ENCODE measurements at regions not wholly inside any gene's neighbourhood (a gene's known extent, or its start where the extent isn't known, plus 50 kb on each side); places are given as distances from the start of the nearest gene placed in this dataset.

DNA sequence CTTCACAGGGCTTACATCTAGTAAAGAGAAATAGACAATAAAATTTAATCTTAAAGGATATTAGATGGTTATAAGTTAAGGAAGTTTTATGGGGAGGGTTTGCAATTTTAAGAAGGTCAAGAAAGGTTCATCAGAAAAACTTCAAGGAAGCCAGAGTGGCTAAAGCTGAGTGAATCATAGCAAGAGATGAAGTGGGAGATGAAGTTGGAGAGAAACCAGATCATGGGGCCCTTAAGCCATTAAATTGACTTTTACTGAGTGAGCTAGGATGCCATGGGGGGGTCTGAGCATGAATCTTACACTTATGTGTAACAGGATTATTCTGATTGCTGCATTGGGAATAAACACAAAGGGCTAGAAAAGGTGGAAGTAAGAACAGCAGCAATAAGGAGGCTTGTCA is 189.2 kb downstream of the LRIG3 start:
- Histone ChIP-seq H4K20me1 (ENCODE audit: low read length) (no peaks in the 10 kb centered on the region), H3K4me3 (ENCODE audit: low read length) (no peak overlapping the region), H3K4me2 (ENCODE audit: low read length) (no peak overlapping the region), H3F3A (ENCODE audit: low read length, unreplicated experiment) (no peaks in the 10 kb centered on the region), H3K79me2 (ENCODE audit: low read length) (no peaks in the 10 kb centered on the region), H3K27me3 (ENCODE audit: low read length) (no peaks in the 10 kb centered on the region), H3K9ac (ENCODE audit: low read length) (no peak overlapping the region), H3K27ac (ENCODE audit: low read length) (no peak overlapping the region), H2AFZ (ENCODE audit: low read length) (no peak overlapping the region), H3K9me2 (replicated peaks; ENCODE audit: low read length) (no peaks in the 10 kb centered on the region), H3K9me3 (ENCODE audit: low read length) (no peaks in the 10 kb centered on the region), H3K36me3 (ENCODE audit: low read depth, low read length) (no peaks in the 10 kb centered on the region), H3K4me1 (ENCODE audit: insufficient read depth, low read length) (no peaks in the 10 kb centered on the region)
- POLR2A ChIA-PET (ENCODE audit: unreplicated experiment) = no interaction called here
- TF ChIP-seq EZH2phosphoT487 (IDR thresholded peaks at IDR 0.05; ENCODE audit: borderline replicate concordance, low read length) (no peak), CTCF (conservative IDR thresholded peaks at IDR 0.05; ENCODE audit: low read depth, low read length) (no peak), EZH2 (IDR thresholded peaks at IDR 0.05; ENCODE audit: low read length, unreplicated experiment) (no peak)
- CTCF ChIA-PET = no interaction called here
- intact Hi-C loops (cut with micrococcal nuclease) = no loop called here
- no TSS peak for BruUV-seq (replicated peaks)
- no peak for ATAC-seq
- no peak for DNase-seq

DNA sequence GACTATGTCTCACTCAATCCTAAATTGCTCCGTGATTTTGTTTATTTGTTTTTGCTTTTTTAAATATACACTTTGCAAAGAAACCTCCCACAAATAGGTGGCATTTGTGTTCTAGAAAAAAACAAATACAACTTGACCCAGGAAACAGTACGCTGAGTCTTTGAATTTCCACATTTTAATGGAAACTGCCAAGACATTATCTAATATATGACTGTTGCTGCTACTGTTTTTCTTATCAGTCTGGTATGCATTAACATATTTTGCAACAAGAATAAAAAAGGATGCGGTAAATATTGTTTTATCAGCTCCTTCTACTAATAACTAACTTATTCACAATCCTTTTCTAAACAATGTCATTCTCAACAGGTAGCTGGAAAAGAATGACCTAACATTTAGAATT is 187.4 kb downstream of the LRIG3 start:
- H3K4me3 ChIP-seq (ENCODE audit: low read length) = no peak overlapping the region
- no peak overlapping the region for H2AFZ ChIP-seq (ENCODE audit: low read length)
- H4K20me1 ChIP-seq (ENCODE audit: low read length) = no peaks in the 10 kb centered on the region
- no TSS peak for BruUV-seq (replicated peaks)
- intact Hi-C loops (cut with micrococcal nuclease) = no loop called here
- ATAC-seq = no peak
- ChIA-PET POLR2A (ENCODE audit: unreplicated experiment) (no interaction called here), CTCF (no interaction called here)
- no peak for TF ChIP-seq EZH2phosphoT487 (IDR thresholded peaks at IDR 0.05; ENCODE audit: borderline replicate concordance, low read length)
- H3K27ac ChIP-seq (ENCODE audit: low read length) = no peak overlapping the region
- no peaks in the 10 kb centered on the region for H3K79me2 ChIP-seq (ENCODE audit: low read length)
- no peaks in the 10 kb centered on the region for H3K9me2 ChIP-seq (replicated peaks; ENCODE audit: low read length)
- H3K4me1 ChIP-seq (ENCODE audit: insufficient read depth, low read length) = no peaks in the 10 kb centered on the region
- H3K9me3 ChIP-seq (ENCODE audit: low read length) = no peaks in the 10 kb centered on the region
- H3K36me3 ChIP-seq (ENCODE audit: low read depth, low read length) = no peaks in the 10 kb centered on the region
- H3K9ac ChIP-seq (ENCODE audit: low read length) = no peak overlapping the region
- no peaks in the 10 kb centered on the region for H3F3A ChIP-seq (ENCODE audit: low read length, unreplicated experiment)
- no peaks in the 10 kb centered on the region for H3K27me3 ChIP-seq (ENCODE audit: low read length)
- DNase-seq = no peak
- H3K4me2 ChIP-seq (ENCODE audit: low read length) = no peak overlapping the region

DNA sequence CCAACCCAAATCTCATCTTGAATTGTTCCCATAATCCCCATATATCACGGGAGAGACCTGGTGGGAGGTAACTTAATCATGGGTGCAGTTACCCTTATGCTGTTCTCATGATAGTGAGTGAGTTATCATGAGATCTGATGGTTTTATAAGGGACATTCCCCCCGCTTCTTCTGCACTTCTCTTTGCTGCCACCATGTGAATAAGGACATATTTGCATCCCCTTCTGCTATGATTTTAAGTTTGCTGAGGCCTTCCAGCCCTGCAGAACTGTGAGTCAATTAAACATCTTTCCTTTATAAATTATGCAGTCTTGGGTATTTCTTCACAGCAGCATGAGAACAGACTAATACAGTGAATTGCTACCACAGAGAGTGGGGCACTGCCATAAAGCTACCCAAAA is 179.1 kb downstream of the LRIG3 start:
- Histone ChIP-seq H3K9me2 (replicated peaks; ENCODE audit: low read length) (no peaks in the 10 kb centered on the region), H3K4me1 (ENCODE audit: insufficient read depth, low read length) (peaks cover 13% of the 10 kb centered on the region), H3K4me2 (ENCODE audit: low read length) (no peak overlapping the region), H3K4me3 (ENCODE audit: low read length) (no peak overlapping the region), H3K9me3 (ENCODE audit: low read length) (no peaks in the 10 kb centered on the region), H3K27me3 (ENCODE audit: low read length) (no peaks in the 10 kb centered on the region), H4K20me1 (ENCODE audit: low read length) (no peaks in the 10 kb centered on the region), H3K9ac (ENCODE audit: low read length) (no peak overlapping the region), H2AFZ (ENCODE audit: low read length) (no peak overlapping the region), H3F3A (ENCODE audit: low read length, unreplicated experiment) (no peaks in the 10 kb centered on the region), H3K27ac (ENCODE audit: low read length) (no peak overlapping the region), H3K36me3 (ENCODE audit: low read depth, low read length) (no peaks in the 10 kb centered on the region), H3K79me2 (ENCODE audit: low read length) (no peaks in the 10 kb centered on the region)
- DNase-seq (no peak), ATAC-seq (no peak; the same call in 1 of the 2 replicates)
- ChIA-PET POLR2A (ENCODE audit: unreplicated experiment) (no interaction called here), CTCF (no interaction called here)
- BruUV-seq (replicated peaks) = no TSS peak
- intact Hi-C loops (cut with micrococcal nuclease) = no loop called here
- TF ChIP-seq EZH2phosphoT487 (IDR thresholded peaks at IDR 0.05; ENCODE audit: borderline replicate concordance, low read length) (no peak), EZH2 (IDR thresholded peaks at IDR 0.05; ENCODE audit: low read length, unreplicated experiment) (no peak), CTCF (conservative IDR thresholded peaks at IDR 0.05; ENCODE audit: low read depth, low read length) (no peak; the same call in 1 of the 2 replicates)
